ENCODE measurements at regions not wholly inside any gene's neighbourhood (a gene's known extent, or its start where the extent isn't known, plus 50 kb on each side); places are given as distances from the start of the nearest gene placed in this dataset.

- DNase-seq: no peak
Observed at GRCh38 chr22:48198489-48199459, 1436.3 kb downstream of the TBC1D22A start.

GRCh38 chr22:48197189-48197690 lies 1434.8 kb downstream of the TBC1D22A start:
- no peak for DNase-seq

GRCh38 chr22:48192920-48193319 lies 1430.5 kb downstream of the TBC1D22A start:
- no peak for DNase-seq

- DNase-seq: no peak
Observed at GRCh38 chr22:48192071-48192470, 1429.6 kb downstream of the TBC1D22A start.

- DNase-seq: no peak
Observed at GRCh38 chr22:48188231-48188721, 1425.8 kb downstream of the TBC1D22A start.

- DNase-seq: no peak
Observed at GRCh38 chr22:48187356-48187755, 1424.9 kb downstream of the TBC1D22A start.

GRCh38 chr22:48186146-48186790 lies 1423.8 kb downstream of the TBC1D22A start:
- no peak for DNase-seq

GRCh38 chr22:48185071-48186055 lies 1422.9 kb downstream of the TBC1D22A start:
- DNase-seq: no peak

- no peak for DNase-seq
Observed at GRCh38 chr22:48182846-48183805, 1420.7 kb downstream of the TBC1D22A start.

GRCh38 chr22:48182031-48182430 lies 1419.6 kb downstream of the TBC1D22A start:
- DNase-seq: no peak

GRCh38 chr22:48181263-48181955 lies 1419.0 kb downstream of the TBC1D22A start:
- no peak for DNase-seq

- DNase-seq: no peak
Observed at GRCh38 chr22:48180631-48181030, 1418.2 kb downstream of the TBC1D22A start.

- no peak for DNase-seq
Observed at GRCh38 chr22:48179571-48180546, 1417.4 kb downstream of the TBC1D22A start.

GRCh38 chr22:48178536-48178935 lies 1416.1 kb downstream of the TBC1D22A start:
- DNase-seq: no peak

GRCh38 chr22:48177631-48178030 lies 1415.2 kb downstream of the TBC1D22A start:
- DNase-seq: no peak

GRCh38 chr22:48175721-48176120 lies 1413.3 kb downstream of the TBC1D22A start:
- DNase-seq: no peak

- DNase-seq: no peak
Observed at GRCh38 chr22:48173773-48174160, 1411.3 kb downstream of the TBC1D22A start.

- no peak for DNase-seq
Observed at GRCh38 chr22:48173061-48173772, 1410.8 kb downstream of the TBC1D22A start.

- DNase-seq: no peak
Observed at GRCh38 chr22:48171271-48171691, 1408.8 kb downstream of the TBC1D22A start.
